SK-N-MC (cell line): ENCODE measurements at regions not wholly inside any gene's neighbourhood (a gene's known extent, or its start where the extent isn't known, plus 50 kb on each side); places are given as distances from the start of the nearest gene placed in this dataset.
"Not testable (repeated sequence)": the region's sequence is repeated elsewhere in the genome, so short reads cannot be mapped to it uniquely, and the experiment has no call there.

ENCODE experiments used
- DNase-seq: peaks from one replicate; pipeline ENCODE4 v3.0.0-alpha.2; 2011; ENCODE audit warnings: low read depth, low spot score
- H3K27ac ChIP-seq: fragments of 200-600 bp; sonication (generic); 2 replicates; pipeline ENCODE4 v1.5.1; 2016; ENCODE audit warnings: mixed run types
- H3K36me3 ChIP-seq: fragments of 200-600 bp; sonication (generic); 2 replicates; pipeline ENCODE4 v1.6.1; 2017; ENCODE audit warnings: antibody characterized with exemption, low read length, mixed read lengths; ENCODE audit not compliant: insufficient read depth
- H3K4me3 ChIP-seq: fragments of 200-600 bp; sonication (generic); 2 replicates; pipeline ENCODE4 v1.5.1; 2016
- H3K9ac ChIP-seq: fragments of 200-600 bp; sonication (generic); 2 replicates; pipeline ENCODE4 v1.8.0; 2017; ENCODE audit warnings: mixed run types, mixed read lengths; ENCODE audit not compliant: insufficient read length
- H3K9me3 ChIP-seq: fragments of 200-600 bp; sonication (generic); 2 replicates; pipeline ENCODE4 v1.6.1; 2017; ENCODE audit warnings: low read depth, mild to moderate bottlenecking, antibody characterized with exemption, low read length, moderate library complexity, mixed read lengths
- EZH2 ChIP-seq: fragments of 200-600 bp; sonication (generic); IDR thresholded peaks from one replicate; pipeline ENCODE4 v1.6.1; 2017; ENCODE audit warnings: antibody characterized with exemption
- FOXP2 ChIP-seq: optimal IDR thresholded peaks from 2 replicates; pipeline ENCODE3; 2011; ENCODE audit warnings: mild to moderate bottlenecking, moderate library complexity; ENCODE audit not compliant: insufficient read depth; ENCODE audit errors: extremely low read length, control extremely low read depth
- POLR2AphosphoS5 ChIP-seq: IDR thresholded peaks from 2 replicates; pipeline ENCODE4 v1.6.1; 2012; ENCODE audit warnings: mild to moderate bottlenecking, low read depth, low read length, borderline replicate concordance

GRCh38 chr3:158026236-158026635, 80.0 kb downstream of the SHOX2 start:
- Histone ChIP-seq H3K4me3 (no peak overlapping the region), H3K36me3 (no peaks in the 10 kb centered on the region), H3K27ac (no peak overlapping the region), H3K9ac (no peak overlapping the region), H3K9me3 (no peaks in the 10 kb centered on the region)
- no peak for DNase-seq
- no peak for TF ChIP-seq EZH2
- TF ChIP-seq POLR2AphosphoS5, result no peak
- TF ChIP-seq FOXP2, result no peak

GRCh38 chr3:158019897-158020296, 86.3 kb downstream of the SHOX2 start:
- H3K4me3 ChIP-seq, result not testable (repeated sequence)

GRCh38 chr3:158018462-158018861, 87.8 kb downstream of the SHOX2 start:
- Histone ChIP-seq H3K27ac (no peak overlapping the region), H3K4me3 (no peak overlapping the region), H3K36me3 (no peaks in the 10 kb centered on the region), H3K9me3 (no peaks in the 10 kb centered on the region), H3K9ac (no peak overlapping the region)
- no peak for DNase-seq
- TF ChIP-seq FOXP2 (no peak), EZH2 (no peak)

More at GRCh38 chr3:158019897-158020296, 86.3 kb downstream of the SHOX2 start:
- not testable (repeated sequence) for H3K27ac ChIP-seq, H3K9me3 ChIP-seq, H3K9ac ChIP-seq, H3K36me3 ChIP-seq, DNase-seq

GRCh38 chr3:158012901-158013300, 93.3 kb downstream of the SHOX2 start:
- no peak overlapping the region for H3K27ac ChIP-seq
- no peaks in the 10 kb centered on the region for H3K9me3 ChIP-seq
- H3K9ac ChIP-seq, result no peak overlapping the region
- H3K4me3 ChIP-seq, result no peak overlapping the region
- TF ChIP-seq FOXP2 (no peak), EZH2 (no peak), POLR2AphosphoS5 (no peak)
- DNase-seq, result no peak
- H3K36me3 ChIP-seq, result no peaks in the 10 kb centered on the region

- H3K9ac ChIP-seq, result no peak overlapping the region
- TF ChIP-seq POLR2AphosphoS5, result no peak
- no peak for TF ChIP-seq FOXP2
- TF ChIP-seq EZH2, result no peak
Observed at GRCh38 chr3:158005391-158006100, 100.7 kb downstream of the SHOX2 start.

GRCh38 chr3:157999246-157999645, 107.0 kb downstream of the SHOX2 start:
- H3K4me3 ChIP-seq, result no peak overlapping the region
- no peaks in the 10 kb centered on the region for H3K36me3 ChIP-seq
- H3K9ac ChIP-seq, result no peak overlapping the region
- H3K9me3 ChIP-seq, result no peaks in the 10 kb centered on the region
- TF ChIP-seq EZH2, result no peak
- no peak for TF ChIP-seq FOXP2
- TF ChIP-seq POLR2AphosphoS5, result no peak
- H3K27ac ChIP-seq, result no peak overlapping the region
- DNase-seq, result no peak

More at GRCh38 chr3:158005391-158006100, 100.7 kb downstream of the SHOX2 start:
- Histone ChIP-seq H3K36me3 (no peaks in the 10 kb centered on the region), H3K9me3 (no peaks in the 10 kb centered on the region), H3K4me3 (no peak overlapping the region), H3K27ac (no peak overlapping the region)
- DNase-seq, result no peak

- DNase-seq, result no peak
- no peak for TF ChIP-seq EZH2
- no peaks in the 10 kb centered on the region for H3K36me3 ChIP-seq
- no peaks in the 10 kb centered on the region for H3K9me3 ChIP-seq
- H3K9ac ChIP-seq, result no peak overlapping the region
- no peak overlapping the region for H3K27ac ChIP-seq
- no peak overlapping the region for H3K4me3 ChIP-seq
Observed at GRCh38 chr3:157982359-157982758, 123.9 kb downstream of the SHOX2 start.

GRCh38 chr3:157981819-157982218, 124.4 kb downstream of the SHOX2 start:
- H3K9me3 ChIP-seq, result no peaks in the 10 kb centered on the region
- no peak overlapping the region for H3K4me3 ChIP-seq
- TF ChIP-seq EZH2, result no peak
- TF ChIP-seq POLR2AphosphoS5, result no peak
- TF ChIP-seq FOXP2, result no peak
- H3K36me3 ChIP-seq, result no peaks in the 10 kb centered on the region
- no peak for DNase-seq
- no peak overlapping the region for H3K9ac ChIP-seq
- no peak overlapping the region for H3K27ac ChIP-seq

GRCh38 chr3:157979022-157979421, 127.2 kb downstream of the SHOX2 start:
- no peak overlapping the region for H3K9ac ChIP-seq
- H3K4me3 ChIP-seq, result no peak overlapping the region
- no peak for DNase-seq
- H3K36me3 ChIP-seq, result no peaks in the 10 kb centered on the region
- H3K27ac ChIP-seq, result no peak overlapping the region
- H3K9me3 ChIP-seq, result no peaks in the 10 kb centered on the region
- TF ChIP-seq EZH2, result no peak
- TF ChIP-seq FOXP2, result no peak
- TF ChIP-seq POLR2AphosphoS5, result no peak
